H1 (cell line): ENCODE measurements at regions not wholly inside any gene's neighbourhood (a gene's known extent, or its start where the extent isn't known, plus 50 kb on each side); places are given as distances from the start of the nearest gene placed in this dataset.

ENCODE experiments used
- BACH1 ChIP-seq: IDR thresholded peaks from 2 replicates; pipeline ENCODE4 v1.6.1; 2012; ENCODE audit warnings: low read length, improper control_type of control experiment
- BCL11A ChIP-seq, 2 experiments: IDR thresholded peaks; one replicate each; pipeline ENCODE4 v1.6.1; 2011; ENCODE audit warnings: low read depth in 2 of 2, low read length in 2 of 2, mild to moderate bottlenecking in 2 of 2
- CHD7 ChIP-seq: fragments of 300-600 bp; sonication (generic); IDR thresholded peaks from 2 replicates; pipeline ENCODE4 v1.7.1; 2012; ENCODE audit warnings: low read length, moderate library complexity, mild to moderate bottlenecking, inconsistent platforms; ENCODE audit not compliant: insufficient replicate concordance
- EP300 ChIP-seq, 2 experiments: IDR thresholded peaks; 1 replicate in 1 of 2; 2 replicates in 1 of 2; pipeline ENCODE4 v1.6.1; 2011 to 2012; ENCODE audit warnings: low read depth in 2 of 2, low read length in 2 of 2, mild to moderate bottlenecking in 2 of 2, borderline replicate concordance in 1 of 2, inconsistent platforms in 1 of 2, moderate library complexity in 1 of 2
- JUND ChIP-seq: IDR thresholded peaks from 2 replicates; pipeline ENCODE4 v1.6.1; 2011; ENCODE audit warnings: mild to moderate bottlenecking, improper control_type of control experiment, low read length
- KDM4A ChIP-seq: IDR thresholded peaks from one replicate; pipeline ENCODE4 v1.7.1; 2012; ENCODE audit warnings: low read depth, mild to moderate bottlenecking, moderate library complexity, low read length, inconsistent platforms; ENCODE audit not compliant: severe bottlenecking
- POU5F1 ChIP-seq: IDR thresholded peaks from 2 replicates; pipeline ENCODE4 v1.6.1; 2011; ENCODE audit warnings: low read depth, mild to moderate bottlenecking, low read length, moderate library complexity
- SIN3A ChIP-seq, 2 experiments: IDR thresholded peaks in 1 of 2; conservative IDR thresholded peaks in 1 of 2; 2 replicates each; pipeline ENCODE4 v1.6.1; 2011 to 2012; ENCODE audit warnings: low read length in 2 of 2, improper control_type of control experiment in 1 of 2, low read depth in 1 of 2, mild to moderate bottlenecking in 1 of 2
- SIRT6 ChIP-seq: IDR thresholded peaks from one replicate; pipeline ENCODE4 v1.7.1; 2012; ENCODE audit warnings: low read length, inconsistent platforms
- SP4 ChIP-seq: IDR thresholded peaks from 2 replicates; pipeline ENCODE4 v1.6.1; 2012; ENCODE audit warnings: low read length, inconsistent platforms

- TF ChIP-seq CHD7, result no peak
- TF ChIP-seq EP300 (IDR thresholded peaks at IDR 0.05; ENCODE audit: borderline replicate concordance in 1 of 2, low read depth in 2 of 2, low read length in 2 of 2), result no peak
- no peak for TF ChIP-seq BCL11A (IDR thresholded peaks at IDR 0.05; ENCODE audit: low read depth in 2 of 2, low read length in 2 of 2)
- no peak for TF ChIP-seq SP4
- no peak for TF ChIP-seq BACH1
- no peak for TF ChIP-seq SIRT6
- no peak for TF ChIP-seq JUND
- no peak for TF ChIP-seq KDM4A
- no peak for TF ChIP-seq SIN3A (conservative IDR thresholded peaks at IDR 0.05 in 1 of 2, IDR thresholded peaks at IDR 0.05 in 1 of 2; ENCODE audit: low read depth in 1 of 2, low read length in 2 of 2)
- no peak for TF ChIP-seq POU5F1
These were observed 162.7 kb upstream of the CDK1 start (continued) for GRCh38 chr10:60615541-60615940.
